K562 (cell line): ENCODE measurements at regions not wholly inside any gene's neighbourhood (a gene's known extent, or its start where the extent isn't known, plus 50 kb on each side); places are given as distances from the start of the nearest gene placed in this dataset.

Source experiments
- EP300 ChIP-seq: IDR thresholded peaks from 2 replicates; pipeline ENCODE4 v1.6.1; 2012; ENCODE audit warnings: low read length, improper control_type of control experiment
- MYNN ChIP-seq, 2 experiments: sonication (generic); formaldehyde crosslinking in 1 of 2; IDR thresholded peaks; 2 replicates each; pipeline versions ENCODE4 v1.5.0 to v1.6.1; 2016 to 2020; ENCODE audit warnings: antibody characterized with exemption in 1 of 2, missing genetic modification reagents in 1 of 2
- PATZ1 ChIP-seq: fragments of 250-450 bp; sonication (Bioruptor Pico); IDR thresholded peaks from 2 replicates; pipeline ENCODE4 v1.5.0; 2020; ENCODE audit warnings: mild to moderate bottlenecking, borderline replicate concordance
- PURB ChIP-seq: sonication (generic); formaldehyde crosslinking; IDR thresholded peaks from 2 replicates; pipeline ENCODE4 v1.9.0; 2021; ENCODE audit warnings: low read depth, mild to moderate bottlenecking, missing genetic modification reagents
- RCOR1 ChIP-seq, 2 experiments: IDR thresholded peaks; 2 replicates each; pipeline ENCODE4 v1.6.1; 2012; ENCODE audit warnings: low read depth in 2 of 2, low read length in 2 of 2, borderline replicate concordance in 1 of 2, improper control_type of control experiment in 1 of 2
- SIN3B ChIP-seq: fragments of 450-650 bp; IDR thresholded peaks from 2 replicates; pipeline ENCODE4 v1.6.1; 2017; ENCODE audit warnings: low read depth, mild to moderate bottlenecking, moderate library complexity
- ZNF274 ChIP-seq: IDR thresholded peaks from 2 replicates; pipeline ENCODE4 v1.6.1; 2011; ENCODE audit warnings: low read depth, mild to moderate bottlenecking, low read length, moderate library complexity, borderline replicate concordance

DNA sequence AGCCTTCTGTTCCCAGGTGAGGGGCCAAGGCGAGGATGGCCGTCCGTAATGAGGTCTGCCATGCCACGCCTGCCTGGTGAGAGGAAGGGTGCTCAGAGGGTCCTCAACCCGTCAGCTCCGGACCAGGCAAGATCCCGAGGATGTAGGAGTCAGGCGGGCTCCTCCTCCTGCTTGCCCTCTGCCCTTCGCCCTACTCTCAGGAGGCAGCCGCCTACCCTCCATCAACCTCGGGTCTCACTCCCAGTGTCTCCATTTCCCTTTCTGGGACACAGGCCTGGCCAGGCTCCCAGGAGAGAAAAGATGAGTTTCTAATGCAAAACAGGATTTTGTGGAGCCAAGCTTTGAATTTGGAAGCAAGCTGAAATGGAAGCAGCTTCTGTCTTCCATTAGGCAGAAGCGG lies 184.0 kb downstream of the PTPN20 start:
- TF ChIP-seq PATZ1 (CRISPR knock-in tag) (no peak), SIN3B (no peak), ZNF274 (no peak), EP300 (no peak), MYNN (IDR thresholded peaks at IDR 0.05) (no peak), MYNN (CRISPR knock-in tag; IDR thresholded peaks at IDR 0.05) (no peak), PURB (CRISPR knock-in tag) (no peak), RCOR1 (IDR thresholded peaks at IDR 0.05; ENCODE audit: borderline replicate concordance in 1 of 2, low read depth in 2 of 2, low read length in 2 of 2) (no peak)
